WTC11 (cell line): ENCODE measurements at regions not wholly inside any gene's neighbourhood (a gene's known extent, or its start where the extent isn't known, plus 50 kb on each side); places are given as distances from the start of the nearest gene placed in this dataset.

ENCODE experiments used
- FOXP1 ChIP-seq: sonication (generic); formaldehyde crosslinking; IDR thresholded peaks from 2 replicates; pipeline ENCODE4 v1.8.0; 2022; ENCODE audit warnings: missing genetic modification reagents, mild to moderate bottlenecking, moderate library complexity, borderline replicate concordance
- NFYB ChIP-seq: sonication (generic); formaldehyde crosslinking; conservative IDR thresholded peaks from 2 replicates; pipeline ENCODE4 v1.8.0; 2022; ENCODE audit warnings: low read depth, missing genetic modification reagents
- PRRX2 ChIP-seq: fragments of 250-450 bp; sonication (Bioruptor Pico); IDR thresholded peaks from 2 replicates; pipeline ENCODE4 v1.8.0; 2021; ENCODE audit warnings: mild to moderate bottlenecking
- SP1 ChIP-seq: sonication (generic); formaldehyde crosslinking; conservative IDR thresholded peaks from 2 replicates; pipeline ENCODE4 v1.8.1; 2022; ENCODE audit warnings: missing genetic modification reagents
- ZNF423 ChIP-seq: fragments of 250-450 bp; sonication (Bioruptor Pico); IDR thresholded peaks from 2 replicates; pipeline ENCODE4 v2.1.2; 2022; ENCODE audit warnings: mild to moderate bottlenecking, moderate library complexity
- TF ChIP-seq, protein P1 (sequence below): fragments of 200-600 bp; IDR thresholded peaks from 2 replicates; pipeline ENCODE4 v1.8.0; 2022; ENCODE audit warnings: antibody characterized with exemption

DNA sequence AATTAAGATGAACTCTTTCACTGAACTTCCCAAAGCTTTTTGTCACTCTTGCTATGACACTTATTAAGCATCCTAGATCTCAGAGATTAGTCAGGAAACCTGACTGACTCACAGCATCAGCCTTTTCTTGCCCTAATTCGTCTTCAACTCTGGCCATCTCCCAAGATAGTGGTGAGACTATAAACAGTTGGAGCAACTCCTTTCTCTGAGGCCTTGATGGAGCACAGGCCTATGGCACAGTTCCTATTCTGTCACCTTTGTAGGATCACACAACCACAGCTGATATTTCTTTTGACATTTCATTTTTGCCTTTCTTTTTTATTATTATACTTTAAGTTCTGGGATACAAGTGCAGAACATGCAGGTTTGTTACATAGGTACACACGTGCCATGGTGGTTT lies 217.6 kb downstream of the PRR32 start:
- TF ChIP-seq ZNF423 (CRISPR knock-in tag), result no peak
- TF ChIP-seq FOXP1 (CRISPR knock-in tag), result no peak
- TF ChIP-seq NFYB (CRISPR knock-in tag), result no peak
- TF ChIP-seq, protein P1, sequence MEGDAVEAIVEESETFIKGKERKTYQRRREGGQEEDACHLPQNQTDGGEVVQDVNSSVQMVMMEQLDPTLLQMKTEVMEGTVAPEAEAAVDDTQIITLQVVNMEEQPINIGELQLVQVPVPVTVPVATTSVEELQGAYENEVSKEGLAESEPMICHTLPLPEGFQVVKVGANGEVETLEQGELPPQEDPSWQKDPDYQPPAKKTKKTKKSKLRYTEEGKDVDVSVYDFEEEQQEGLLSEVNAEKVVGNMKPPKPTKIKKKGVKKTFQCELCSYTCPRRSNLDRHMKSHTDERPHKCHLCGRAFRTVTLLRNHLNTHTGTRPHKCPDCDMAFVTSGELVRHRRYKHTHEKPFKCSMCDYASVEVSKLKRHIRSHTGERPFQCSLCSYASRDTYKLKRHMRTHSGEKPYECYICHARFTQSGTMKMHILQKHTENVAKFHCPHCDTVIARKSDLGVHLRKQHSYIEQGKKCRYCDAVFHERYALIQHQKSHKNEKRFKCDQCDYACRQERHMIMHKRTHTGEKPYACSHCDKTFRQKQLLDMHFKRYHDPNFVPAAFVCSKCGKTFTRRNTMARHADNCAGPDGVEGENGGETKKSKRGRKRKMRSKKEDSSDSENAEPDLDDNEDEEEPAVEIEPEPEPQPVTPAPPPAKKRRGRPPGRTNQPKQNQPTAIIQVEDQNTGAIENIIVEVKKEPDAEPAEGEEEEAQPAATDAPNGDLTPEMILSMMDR, result no peak
- TF ChIP-seq PRRX2, result no peak
- no peak for TF ChIP-seq SP1 (CRISPR knock-in tag)
